HUES48 (cell line): ENCODE measurements at regions not wholly inside any gene's neighbourhood (a gene's known extent, or its start where the extent isn't known, plus 50 kb on each side); places are given as distances from the start of the nearest gene placed in this dataset.
"Not testable (repeated sequence)": the region's sequence is repeated elsewhere in the genome, so short reads cannot be mapped to it uniquely, and the experiment has no call there.

Experiments used
- H3K27ac ChIP-seq: one replicate; pipeline ENCODE4 v1.7.0; 2013; ENCODE audit warnings: low read depth, low read length, inconsistent platforms
- H3K27me3 ChIP-seq: 2 replicates; pipeline ENCODE4 v1.6.1; 2013; ENCODE audit warnings: mild to moderate bottlenecking, low read length; ENCODE audit not compliant: control insufficient read depth, insufficient read depth
- H3K36me3 ChIP-seq: 2 replicates; pipeline ENCODE4 v1.6.1; 2013; ENCODE audit warnings: low read length; ENCODE audit not compliant: control insufficient read depth, insufficient read depth
- H3K4me1 ChIP-seq: 2 replicates; pipeline ENCODE4 v1.6.1; 2013; ENCODE audit warnings: mild to moderate bottlenecking, low read length; ENCODE audit not compliant: control insufficient read depth, insufficient read depth
- H3K4me3 ChIP-seq: 2 replicates; pipeline ENCODE4 v1.5.1; 2013; ENCODE audit warnings: mild to moderate bottlenecking, low read depth, low read length
- H3K9ac ChIP-seq: 2 replicates; pipeline ENCODE4 v1.6.1; 2013; ENCODE audit warnings: mild to moderate bottlenecking, low read depth, low read length, moderate library complexity
- H3K9me3 ChIP-seq: 2 replicates; pipeline ENCODE4 v1.6.1; 2013; ENCODE audit warnings: low read length; ENCODE audit not compliant: control insufficient read depth, insufficient read depth

DNA sequence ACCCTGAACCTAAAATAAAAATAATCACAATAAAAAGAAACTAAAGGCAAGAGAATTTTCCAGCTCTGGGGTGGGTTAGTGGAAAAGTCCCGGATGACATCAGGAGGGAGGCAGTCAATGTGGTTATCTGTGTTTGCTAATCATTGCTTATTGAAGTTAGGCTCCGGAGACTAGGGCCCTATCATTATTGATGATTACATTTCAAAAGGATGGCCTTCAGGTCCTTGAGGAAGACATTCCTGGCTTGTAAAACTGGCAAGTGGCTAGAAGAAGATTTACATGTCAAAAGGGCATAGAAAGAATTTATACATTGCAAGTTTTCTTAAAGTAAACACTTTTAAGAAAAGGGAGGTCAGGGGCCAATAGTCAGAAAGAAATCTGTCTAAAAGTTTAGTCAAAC is 123.4 kb downstream of the POSTN start:
- H3K27ac ChIP-seq, result no peak overlapping the region
- H3K36me3 ChIP-seq, result no peaks in the 10 kb centered on the region
- peaks cover 4% of the 10 kb centered on the region; the same call in 1 of the 2 replicates for H3K4me1 ChIP-seq

DNA sequence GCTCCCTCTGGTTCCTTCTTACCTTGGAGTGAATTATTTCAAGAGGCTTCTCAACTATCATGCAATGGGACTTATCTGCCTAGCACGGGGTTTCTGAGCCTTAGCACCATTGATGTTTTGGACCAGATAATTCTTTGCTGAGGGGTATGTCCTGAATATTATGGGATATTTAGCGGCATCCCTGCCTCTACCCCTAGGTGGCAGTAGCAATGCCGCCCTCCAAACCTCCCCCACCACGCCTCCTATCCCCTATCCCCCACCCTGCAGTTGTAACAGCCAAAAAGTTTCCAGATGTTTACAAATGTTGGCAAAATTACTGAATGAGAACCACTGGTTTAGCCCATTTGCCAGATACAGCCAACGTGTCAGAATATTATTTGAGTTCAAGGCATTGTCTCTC is 125.5 kb downstream of the POSTN start:
- H3K27ac ChIP-seq, result no peak overlapping the region
- H3K4me1 ChIP-seq, result peaks cover 4% of the 10 kb centered on the region; the same call in 1 of the 2 replicates
- H3K9me3 ChIP-seq, result no peaks in the 10 kb centered on the region
- H3K9ac ChIP-seq, result no peak overlapping the region
- peaks cover 3% of the 10 kb centered on the region; the same call in 1 of the 2 replicates for H3K27me3 ChIP-seq
- no peaks in the 10 kb centered on the region for H3K36me3 ChIP-seq
- no peak overlapping the region for H3K4me3 ChIP-seq

More for the DNA sequence above, 123.4 kb downstream of the POSTN start:
- H3K4me3 ChIP-seq, result no peak overlapping the region
- H3K9ac ChIP-seq, result no peak overlapping the region
- no peaks in the 10 kb centered on the region for H3K9me3 ChIP-seq
- peaks cover 3% of the 10 kb centered on the region; the same call in 1 of the 2 replicates for H3K27me3 ChIP-seq

DNA sequence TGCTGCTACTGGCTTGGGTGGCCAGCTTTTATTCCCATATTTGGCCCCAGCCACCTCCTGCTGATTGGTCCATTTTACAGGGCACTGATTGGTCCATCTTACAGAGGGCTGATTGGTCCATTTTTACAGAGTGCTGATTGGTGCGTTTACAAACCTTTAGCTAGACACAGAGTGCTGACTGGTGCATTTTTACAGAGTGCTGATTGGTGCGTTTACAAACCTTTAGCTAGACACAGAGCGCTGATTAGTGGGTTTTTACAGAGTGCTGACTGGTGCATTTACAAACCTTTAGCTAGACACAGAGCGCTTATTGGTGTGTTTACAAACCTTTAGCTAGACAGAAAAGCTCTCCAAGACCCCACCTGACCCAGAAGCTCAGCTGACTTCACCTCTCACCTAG is 126.3 kb downstream of the POSTN start:
- H3K27me3 ChIP-seq, H3K27ac ChIP-seq, H3K36me3 ChIP-seq, H3K9me3 ChIP-seq, H3K9ac ChIP-seq, H3K4me1 ChIP-seq, H3K4me3 ChIP-seq: not testable (repeated sequence)

DNA sequence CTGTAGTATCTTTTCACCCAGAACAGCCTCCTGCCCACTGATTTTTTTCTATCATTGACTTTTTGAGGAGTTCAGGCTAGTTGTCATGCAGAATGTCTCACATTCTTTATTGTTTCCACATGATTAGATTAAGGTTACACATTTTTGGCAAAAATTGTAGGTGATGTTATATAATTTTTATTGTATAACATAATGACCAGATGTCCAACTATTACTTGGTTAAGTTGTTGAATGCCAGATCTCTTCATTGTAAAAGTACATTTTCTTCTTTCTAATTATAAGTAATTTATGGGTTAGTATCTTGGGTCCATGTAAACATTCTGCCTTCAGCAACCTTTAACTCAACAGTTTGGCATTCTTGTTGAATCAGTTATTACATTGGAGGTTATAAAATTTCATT is 138.4 kb downstream of the POSTN start:
- Histone ChIP-seq H3K9me3 (no peaks in the 10 kb centered on the region), H3K4me1 (no peaks in the 10 kb centered on the region), H3K4me3 (no peak overlapping the region), H3K27ac (no peak overlapping the region), H3K36me3 (no peaks in the 10 kb centered on the region), H3K9ac (no peak overlapping the region), H3K27me3 (no peaks in the 10 kb centered on the region)

DNA sequence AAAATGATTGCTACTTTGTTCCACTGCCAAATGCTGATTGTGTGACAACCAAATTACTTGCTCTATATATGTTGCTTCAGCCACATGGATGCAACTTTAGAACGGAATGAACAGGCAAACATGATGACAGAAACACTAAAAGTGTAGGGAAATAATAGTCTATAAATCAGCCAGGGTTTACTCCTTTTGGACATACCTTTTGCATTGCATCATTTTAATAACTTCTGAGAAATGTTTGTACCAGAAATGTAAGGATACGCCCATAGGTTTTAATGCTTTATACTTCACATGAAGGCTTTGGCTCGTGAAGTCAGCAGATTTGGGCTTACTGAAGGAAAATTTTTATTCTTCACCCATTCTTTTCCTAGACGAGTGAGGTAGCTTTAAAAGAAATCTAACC is 141.0 kb downstream of the POSTN start:
- Histone ChIP-seq H3K36me3 (no peaks in the 10 kb centered on the region), H3K4me1 (no peaks in the 10 kb centered on the region), H3K4me3 (no peak overlapping the region), H3K9me3 (no peaks in the 10 kb centered on the region), H3K27me3 (no peaks in the 10 kb centered on the region), H3K27ac (no peak overlapping the region), H3K9ac (no peak overlapping the region)

DNA sequence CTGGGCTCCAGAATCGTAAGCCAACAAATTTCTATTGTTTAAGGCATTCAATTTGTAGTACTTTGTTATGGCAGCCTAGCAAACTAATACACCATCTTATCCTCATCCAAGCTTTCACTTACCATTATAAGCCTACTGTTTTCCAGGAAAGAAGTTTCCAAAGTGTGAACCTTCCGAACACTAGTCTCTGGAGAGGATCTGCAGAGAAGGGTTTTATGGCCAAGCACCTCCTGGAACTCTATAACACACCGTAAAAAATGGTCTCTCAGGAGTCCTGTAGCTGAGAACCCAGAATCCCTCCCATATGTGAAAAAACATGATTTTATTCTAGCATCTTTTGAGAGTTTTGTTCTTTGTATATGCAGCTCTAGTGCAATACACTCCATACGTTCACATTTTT is 142.1 kb downstream of the POSTN start:
- Histone ChIP-seq H3K9ac (no peak overlapping the region), H3K4me3 (no peak overlapping the region), H3K27me3 (no peaks in the 10 kb centered on the region), H3K4me1 (no peaks in the 10 kb centered on the region), H3K36me3 (no peaks in the 10 kb centered on the region), H3K27ac (no peak overlapping the region), H3K9me3 (no peaks in the 10 kb centered on the region)

DNA sequence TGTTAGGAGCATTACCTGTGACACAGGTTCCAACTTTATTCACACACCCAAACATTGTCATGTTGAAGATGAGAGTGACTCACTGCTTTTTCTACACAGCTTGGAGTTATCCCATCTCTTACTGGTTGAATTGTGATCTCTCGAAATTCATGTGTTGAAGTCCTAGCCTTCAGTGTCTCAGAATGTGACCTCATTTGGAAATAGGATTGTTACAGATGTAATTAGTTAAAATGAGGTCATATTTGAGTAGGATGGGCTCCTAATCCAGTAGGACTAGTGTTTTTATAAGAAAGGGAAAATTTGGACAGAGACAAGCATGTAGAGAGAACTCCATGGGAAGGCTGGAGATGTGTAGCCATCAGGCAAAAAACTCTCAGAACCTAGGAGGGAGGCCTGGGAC is 142.5 kb downstream of the POSTN start:
- H3K27me3 ChIP-seq, result no peaks in the 10 kb centered on the region
- no peak overlapping the region for H3K27ac ChIP-seq
- no peak overlapping the region for H3K4me3 ChIP-seq
- no peaks in the 10 kb centered on the region for H3K4me1 ChIP-seq
- no peaks in the 10 kb centered on the region for H3K36me3 ChIP-seq
- no peak overlapping the region for H3K9ac ChIP-seq
- no peaks in the 10 kb centered on the region for H3K9me3 ChIP-seq

DNA sequence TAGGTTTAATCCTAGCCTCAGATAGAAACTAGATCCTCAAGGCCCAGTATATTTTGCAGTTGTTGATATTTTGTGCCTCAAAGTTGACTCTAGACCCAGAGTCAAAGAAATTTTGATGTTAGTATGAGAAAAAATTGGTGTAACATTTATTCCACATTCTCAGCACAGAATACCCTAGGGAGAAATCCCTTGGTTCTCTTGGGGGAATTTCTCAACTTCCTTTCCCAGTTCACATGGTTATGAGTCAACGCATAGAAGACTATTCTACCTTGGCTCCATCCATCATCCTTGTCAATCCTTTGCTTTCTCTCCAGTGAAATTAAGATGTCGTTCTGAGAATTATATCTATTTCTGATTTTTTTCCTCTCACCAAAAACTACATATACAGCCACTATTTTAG is 145.3 kb downstream of the POSTN start:
- no peak overlapping the region for H3K9ac ChIP-seq
- no peak overlapping the region for H3K4me3 ChIP-seq
- H3K27me3 ChIP-seq, result no peaks in the 10 kb centered on the region
- H3K4me1 ChIP-seq, result no peaks in the 10 kb centered on the region
- H3K36me3 ChIP-seq, result no peaks in the 10 kb centered on the region
- no peak overlapping the region for H3K27ac ChIP-seq
- H3K9me3 ChIP-seq, result no peaks in the 10 kb centered on the region

DNA sequence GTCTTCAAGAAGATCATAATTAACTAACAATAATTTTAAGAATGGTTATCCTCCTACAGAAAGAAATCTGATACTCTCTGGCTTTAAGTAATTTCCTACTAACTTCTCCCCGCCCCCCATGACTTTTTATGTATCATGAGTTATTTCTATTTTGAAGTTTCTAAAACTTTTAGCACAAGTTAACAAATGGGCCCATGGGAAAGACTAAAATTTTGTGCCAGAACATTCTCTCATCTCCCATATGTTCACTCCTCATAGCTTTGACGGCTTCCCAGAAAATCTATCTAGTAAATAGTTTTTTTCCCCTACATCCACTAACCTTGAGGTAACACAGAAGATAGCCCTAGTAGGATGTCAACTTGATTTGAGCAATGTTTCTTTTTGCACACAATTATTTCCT is 148.3 kb downstream of the POSTN start:
- Histone ChIP-seq H3K4me1 (no peaks in the 10 kb centered on the region), H3K27ac (no peak overlapping the region), H3K4me3 (no peak overlapping the region), H3K36me3 (no peaks in the 10 kb centered on the region), H3K9me3 (no peaks in the 10 kb centered on the region), H3K27me3 (no peaks in the 10 kb centered on the region), H3K9ac (no peak overlapping the region)

DNA sequence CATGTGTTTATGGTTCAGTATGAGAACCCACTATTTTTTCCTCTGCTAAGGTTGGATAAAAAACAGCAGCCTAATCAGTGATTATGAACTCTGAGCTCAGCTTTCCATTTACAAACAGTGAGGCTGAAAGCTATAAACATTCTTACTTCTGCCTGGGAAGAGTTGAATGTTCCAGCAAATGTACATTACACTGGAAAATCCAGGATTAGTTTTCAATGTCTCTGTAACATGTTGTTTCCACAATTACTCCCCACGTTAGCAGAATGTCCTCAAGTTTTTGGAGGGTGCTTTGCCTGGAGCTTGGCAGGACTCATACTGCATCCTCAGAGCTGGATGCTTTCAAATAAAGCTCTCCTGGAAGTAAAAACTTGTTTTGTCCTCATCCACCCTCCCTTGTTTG is 150.4 kb downstream of the POSTN start:
- Histone ChIP-seq H3K27ac (no peak overlapping the region), H3K27me3 (no peaks in the 10 kb centered on the region), H3K4me3 (no peak overlapping the region), H3K4me1 (no peaks in the 10 kb centered on the region), H3K36me3 (no peaks in the 10 kb centered on the region), H3K9me3 (no peaks in the 10 kb centered on the region), H3K9ac (no peak overlapping the region)

DNA sequence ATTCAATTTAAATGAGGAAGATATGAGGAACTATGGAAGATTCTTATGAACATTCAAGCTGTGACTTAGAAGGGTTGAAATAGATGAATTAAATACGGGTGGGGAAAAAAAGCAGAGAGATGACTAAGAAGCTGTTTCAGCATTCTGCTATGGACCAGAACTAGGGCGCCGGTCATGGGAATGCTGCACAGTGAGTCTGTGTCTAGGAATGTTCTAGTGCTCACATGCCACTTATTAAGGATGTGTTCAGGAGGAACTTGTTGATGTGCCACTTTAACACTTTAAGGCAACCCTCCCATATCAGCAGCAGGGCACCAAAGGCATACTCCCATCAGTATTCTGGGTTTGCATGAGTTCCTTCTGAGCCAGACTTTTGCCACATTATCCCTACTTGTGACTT is 152.1 kb downstream of the POSTN start:
- no peak overlapping the region for H3K9ac ChIP-seq
- no peaks in the 10 kb centered on the region for H3K4me1 ChIP-seq
- H3K4me3 ChIP-seq, result no peak overlapping the region
- no peaks in the 10 kb centered on the region for H3K27me3 ChIP-seq
- no peak overlapping the region for H3K27ac ChIP-seq
- no peaks in the 10 kb centered on the region for H3K36me3 ChIP-seq
- no peaks in the 10 kb centered on the region for H3K9me3 ChIP-seq

DNA sequence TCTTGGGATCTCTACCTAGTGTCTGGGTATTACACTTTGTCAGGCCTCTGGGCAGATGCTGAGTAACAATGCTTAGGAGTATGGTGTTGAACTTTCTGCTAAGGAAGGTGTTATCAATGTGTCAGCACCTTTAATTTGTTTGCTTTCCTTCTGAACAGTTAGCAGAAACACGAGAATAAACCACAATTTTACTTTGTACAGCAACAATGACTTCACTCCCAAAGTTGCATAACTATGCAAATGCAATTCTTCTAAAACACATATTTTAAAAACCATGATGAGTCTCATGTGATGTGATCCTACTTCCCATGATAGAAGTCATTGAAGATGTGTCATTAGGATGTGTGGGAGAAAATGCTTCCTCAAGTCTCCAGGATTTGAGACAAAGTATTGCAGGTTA is 155.0 kb downstream of the POSTN start:
- Histone ChIP-seq H3K4me3 (no peak overlapping the region), H3K9ac (no peak overlapping the region), H3K27me3 (no peaks in the 10 kb centered on the region), H3K4me1 (no peaks in the 10 kb centered on the region), H3K9me3 (no peaks in the 10 kb centered on the region), H3K27ac (no peak overlapping the region), H3K36me3 (no peaks in the 10 kb centered on the region)
